IMR-90 (cell line): ENCODE measurements at regions not wholly inside any gene's neighbourhood (a gene's known extent, or its start where the extent isn't known, plus 50 kb on each side); places are given as distances from the start of the nearest gene placed in this dataset.
A peak's percentile ranks its signal among the peaks of the same experiment; 100 is the strongest.

Experiments used
- ATAC-seq: fragments of 200-7000 bp; cut with Tn5 transposase; 2 replicates; pipeline ENCODE4 v1.9.1; 2020; ENCODE audit warnings: low read depth, mild to moderate bottlenecking, moderate library complexity
- BruUV-seq: library from RNA; stranded (reverse); fragments of 400-500 nt; replicated peaks from 2 replicates; lab custom pipeline; 2021; lab: Mats Ljungman, UMichigan
- CTCF ChIA-PET: fragments of 300-600 bp; formaldehyde crosslinking; extraction: SDS; loops from one replicate; lab custom pipeline; 2021; ENCODE audit warnings: antibody characterized with exemption; lab: Yijun Ruan, JAX
- POLR2A ChIA-PET: fragments of 300-600 bp; sonication (Branson Sonifier 250); formaldehyde crosslinking; loops from one replicate; lab custom pipeline; 2022; ENCODE audit warnings: antibody characterized with exemption; ENCODE audit not compliant: unreplicated experiment; lab: Charles Lee
- DNase-seq: peaks from one replicate; pipeline ENCODE4 v3.0.0; 2013
- H2AFZ ChIP-seq: replicated peaks from 2 replicates; pipeline ENCODE3; 2013; ENCODE audit warnings: low read length, mild to moderate bottlenecking; ENCODE audit not compliant: poor library complexity
- H2AK5ac ChIP-seq: 2 replicates; pipeline ENCODE4 v1.6.1; 2013; ENCODE audit warnings: low read depth, low read length, inconsistent platforms
- H2AK9ac ChIP-seq: replicated peaks from 2 replicates; pipeline ENCODE3; 2013; ENCODE audit warnings: mild to moderate bottlenecking, low read depth, low read length, moderate library complexity; ENCODE audit not compliant: poor library complexity
- H2BK120ac ChIP-seq: 2 replicates; pipeline ENCODE4 v1.6.1; 2013; ENCODE audit warnings: low read depth, low read length, inconsistent platforms
- H2BK15ac ChIP-seq: 3 replicates; pipeline ENCODE4 v1.6.1; 2013; ENCODE audit warnings: low read depth, low read length, inconsistent platforms
- H2BK20ac ChIP-seq: 2 replicates; pipeline ENCODE4 v1.6.1; 2013; ENCODE audit warnings: low read depth, mild to moderate bottlenecking, inconsistent platforms, low read length, moderate library complexity
- H2BK5ac ChIP-seq: 2 replicates; pipeline ENCODE4 v1.6.1; 2013; ENCODE audit warnings: mild to moderate bottlenecking, low read depth, low read length, inconsistent platforms; ENCODE audit not compliant: poor library complexity, severe bottlenecking
- H3K14ac ChIP-seq: replicated peaks from 2 replicates; pipeline ENCODE4 v1.6.1; 2013; ENCODE audit warnings: low read depth, low read length, inconsistent platforms
- H3K18ac ChIP-seq: 2 replicates; pipeline ENCODE4 v1.6.1; 2013; ENCODE audit warnings: low read depth, low read length, control low read depth
- H3K23ac ChIP-seq: 2 replicates; pipeline ENCODE4 v1.6.1; 2013; ENCODE audit warnings: low read depth, low read length, inconsistent platforms
- H3K27ac ChIP-seq: 2 replicates; pipeline ENCODE4 v1.5.1; 2013; ENCODE audit warnings: mild to moderate bottlenecking, control low read depth, low read length; ENCODE audit not compliant: insufficient read depth
- H3K27me3 ChIP-seq: 2 replicates; pipeline ENCODE4 v1.6.1; 2013; ENCODE audit warnings: low read length; ENCODE audit not compliant: control insufficient read depth, insufficient read depth
- H3K36me3 ChIP-seq: 2 replicates; pipeline ENCODE4 v1.6.1; 2013; ENCODE audit warnings: low read length, mixed read lengths; ENCODE audit not compliant: control insufficient read depth, insufficient read depth
- H3K4ac ChIP-seq: 2 replicates; pipeline ENCODE4 v1.6.1; 2013; ENCODE audit warnings: low read depth, low read length, inconsistent platforms
- H3K4me1 ChIP-seq: 2 replicates; pipeline ENCODE4 v1.6.1; 2013; ENCODE audit warnings: low read length, mixed read lengths; ENCODE audit not compliant: control insufficient read depth, insufficient read depth
- H3K4me2 ChIP-seq: 2 replicates; pipeline ENCODE4 v1.6.1; 2013; ENCODE audit warnings: low read depth, mild to moderate bottlenecking, control low read depth, low read length, moderate library complexity
- H3K4me3 ChIP-seq: 2 replicates; pipeline ENCODE4 v1.5.1; 2013; ENCODE audit warnings: low read depth, mild to moderate bottlenecking, control low read depth, low read length, moderate library complexity; ENCODE audit not compliant: insufficient read depth
- H3K56ac ChIP-seq: 2 replicates; pipeline ENCODE4 v1.6.1; 2013; ENCODE audit warnings: low read length, inconsistent platforms; ENCODE audit not compliant: insufficient read depth; ENCODE audit errors: extremely low read depth
- H3K79me1 ChIP-seq, 2 experiments: 2 replicates each; pipeline ENCODE4 v1.6.1; 2013; ENCODE audit warnings: low read length in 2 of 2, inconsistent platforms in 1 of 2, low read depth in 1 of 2
- H3K9ac ChIP-seq: 2 replicates; pipeline ENCODE4 v1.6.1; 2013; ENCODE audit warnings: low read depth, low read length, control low read depth
- H3K9me1 ChIP-seq: 2 replicates; pipeline ENCODE4 v1.6.1; 2013; ENCODE audit warnings: low read length, inconsistent platforms; ENCODE audit not compliant: insufficient read depth
- H3K9me3 ChIP-seq: 2 replicates; pipeline ENCODE4 v1.6.1; 2013; ENCODE audit warnings: low read length; ENCODE audit not compliant: control insufficient read depth, insufficient read depth
- H4K20me1 ChIP-seq: 2 replicates; pipeline ENCODE4 v1.6.1; 2013; ENCODE audit warnings: low read length, inconsistent platforms; ENCODE audit not compliant: insufficient read depth
- H4K5ac ChIP-seq: 2 replicates; pipeline ENCODE4 v1.6.1; 2013; ENCODE audit warnings: mild to moderate bottlenecking, low read depth, low read length, control low read depth
- H4K8ac ChIP-seq, 2 experiments: 2 replicates each; pipeline ENCODE4 v1.6.1; 2013; ENCODE audit warnings: low read depth in 2 of 2, low read length in 2 of 2, control low read depth in 1 of 2, inconsistent platforms in 1 of 2
- H4K91ac ChIP-seq: 2 replicates; pipeline ENCODE4 v1.6.1; 2013; ENCODE audit warnings: low read depth, low read length, inconsistent platforms; ENCODE audit not compliant: insufficient read depth
- CEBPB ChIP-seq: IDR thresholded peaks from 2 replicates; pipeline ENCODE4 v1.6.1; 2012; ENCODE audit warnings: low read depth, low read length, improper control_type of control experiment
- CHD1 ChIP-seq: IDR thresholded peaks from 2 replicates; pipeline ENCODE4 v1.6.1; 2012; ENCODE audit warnings: low read depth, low read length, improper control_type of control experiment
- POLR2A ChIP-seq: IDR thresholded peaks from 2 replicates; pipeline ENCODE4 v1.6.1; 2012; ENCODE audit warnings: mild to moderate bottlenecking, low read depth, low read length
- WGBS, 2 experiments: methylation state at CpG; one replicate each; pipeline versions ENCODE4 v1.1.5 to v1.1.7; 2013; ENCODE audit warnings: missing lambda C conversion rate in 2 of 2; ENCODE audit not compliant: insufficient read length in 1 of 2; ENCODE audit errors: extremely low coverage in 2 of 2; 5-methylcytosine and 5-hydroxymethylcytosine counted together
- dilution Hi-C: fragments of 300-500 bp; cut with HindIII; formaldehyde crosslinking; loops from one replicate; pipeline ENCODE4 v1.14.3; 2018; ENCODE audit warnings: low sequenced_read_pairs; ENCODE audit not compliant: unreplicated experiment
- in situ Hi-C: fragments of 300-500 bp; cut with MboI; formaldehyde crosslinking; loops from 3 replicates; pipeline ENCODE4 v1.14.3; 2019; ENCODE audit warnings: low sequenced_read_pairs, inconsistent platforms, mixed read lengths
- intact Hi-C: fragments of 100-400 bp; cut with micrococcal nuclease; formaldehyde crosslinking; loops from 2 replicates; pipeline ENCODE4 v1.10.0; 2022
- TF ChIP-seq, protein P1 (sequence below): fragments of 150-350 bp; IDR thresholded peaks from 2 replicates; pipeline ENCODE4 v1.6.1; 2016; ENCODE audit warnings: low read depth, mild to moderate bottlenecking, low read length, moderate library complexity, borderline replicate concordance

- TF ChIP-seq, protein P1, sequence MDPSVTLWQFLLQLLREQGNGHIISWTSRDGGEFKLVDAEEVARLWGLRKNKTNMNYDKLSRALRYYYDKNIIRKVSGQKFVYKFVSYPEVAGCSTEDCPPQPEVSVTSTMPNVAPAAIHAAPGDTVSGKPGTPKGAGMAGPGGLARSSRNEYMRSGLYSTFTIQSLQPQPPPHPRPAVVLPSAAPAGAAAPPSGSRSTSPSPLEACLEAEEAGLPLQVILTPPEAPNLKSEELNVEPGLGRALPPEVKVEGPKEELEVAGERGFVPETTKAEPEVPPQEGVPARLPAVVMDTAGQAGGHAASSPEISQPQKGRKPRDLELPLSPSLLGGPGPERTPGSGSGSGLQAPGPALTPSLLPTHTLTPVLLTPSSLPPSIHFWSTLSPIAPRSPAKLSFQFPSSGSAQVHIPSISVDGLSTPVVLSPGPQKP, result no peak
- no peak for TF ChIP-seq CHD1
These were observed 228.2 kb upstream of the USP24 start (continued) for GRCh38 chr1:55443175-55443915.

- Histone ChIP-seq H3K27me3 (no peaks in the 10 kb centered on the region), H3K36me3 (no peaks in the 10 kb centered on the region), H3K4ac (no peak overlapping the region), H2AFZ (no peak overlapping the region), H4K91ac (no peak overlapping the region), H4K8ac (no peak overlapping the region), H2BK20ac (peak overlapping the region; percentile 49; the same call in 1 of the 2 replicates), H3K23ac (no peak overlapping the region), H3K18ac (no peak overlapping the region; the same call in 1 of the 2 replicates), H2AK5ac (no peak overlapping the region), H3K27ac (no peak overlapping the region; the same call in 1 of the 2 replicates), H3K9me3 (no peaks in the 10 kb centered on the region), H3K9me1 (peaks cover 19% of the 10 kb centered on the region), H2BK120ac (peak overlapping the region; percentile 42; the same call in 1 of the 2 replicates), H2BK5ac (peak overlapping the region; percentile 65), H2AK9ac (no peak overlapping the region), H3K79me1 (0 out of 4 replicates have a peak, but pooled peaks cover 0 to 3% of the 10 kb centered on the region in 2 experiments), H2BK15ac (no peak overlapping the region), H3K56ac (no peak overlapping the region), H4K20me1 (no peaks in the 10 kb centered on the region), H3K4me1 (peaks cover 18% of the 10 kb centered on the region), H3K14ac (no peak overlapping the region), H3K9ac (no peak overlapping the region), H3K4me3 (no peak overlapping the region), H3K4me2 (no peak overlapping the region), H4K5ac (no peak overlapping the region)
- ATAC-seq (no peak), DNase-seq (peak; percentile 68)
- POLR2A ChIA-PET, result no interaction called here
- no CpG with 5 or more reads among the region's 1 CpG for WGBS, 2 experiments
- TF ChIP-seq CEBPB (peak; percentile 69), POLR2A (no peak)
- BruUV-seq, result no TSS peak
- intact Hi-C loops, result no loop called here
- CTCF ChIA-PET, result no interaction called here
- in situ Hi-C loops, result no loop called here
- dilution Hi-C loops, result no loop called here
These were observed 226.3 kb upstream of the USP24 start for GRCh38 chr1:55441489-55441888.
